Large intestine (tissue), 3 donors: ENCODE measurements at regions not wholly inside any gene's neighbourhood (a gene's known extent, or its start where the extent isn't known, plus 50 kb on each side); places are given as distances from the start of the nearest gene placed in this dataset.
"Not testable (repeated sequence)": the region's sequence is repeated elsewhere in the genome, so short reads cannot be mapped to it uniquely, and the experiment has no call there.

Experiments used
- DNase-seq, 2 donors: peaks; one replicate each; pipeline versions ENCODE4 v3.0.0 to v3.0.0-alpha.2; 2013
- H3K27ac ChIP-seq: one replicate; pipeline ENCODE4 v1.5.1; 2013; ENCODE audit warnings: low read length
- H3K27me3 ChIP-seq: 2 replicates; pipeline ENCODE4 v1.6.1; 2013; ENCODE audit warnings: low read length; ENCODE audit not compliant: control insufficient read depth, insufficient read depth
- H3K36me3 ChIP-seq: 2 replicates; pipeline ENCODE4 v1.6.1; 2013; ENCODE audit warnings: low read length; ENCODE audit not compliant: control insufficient read depth, insufficient read depth
- H3K4me1 ChIP-seq: one replicate; pipeline ENCODE4 v1.6.1; 2013; ENCODE audit warnings: low read length; ENCODE audit not compliant: control insufficient read depth, insufficient read depth
- H3K4me3 ChIP-seq: one replicate; pipeline ENCODE4 v1.5.1; 2013; ENCODE audit warnings: low read length
- H3K9me3 ChIP-seq: one replicate; pipeline ENCODE4 v1.6.1; 2013; ENCODE audit warnings: mild to moderate bottlenecking, low read depth, low read length, moderate library complexity; ENCODE audit not compliant: control insufficient read depth
- WGBS: methylation state at CpG from one replicate; pipeline ENCODE4 v1.1.5; 2013; ENCODE audit warnings: low lambda C conversion rate; ENCODE audit not compliant: insufficient coverage; 5-methylcytosine and 5-hydroxymethylcytosine counted together

GRCh38 chr2:215819713-215820112, 193.6 kb downstream of the MREG start:
- H3K4me3 ChIP-seq, H3K27me3 ChIP-seq, H3K27ac ChIP-seq, H3K4me1 ChIP-seq, H3K36me3 ChIP-seq, H3K9me3 ChIP-seq, DNase-seq: not testable (repeated sequence)
- no CpG with 5 or more reads among the region's 3 CpGs for WGBS

- no CpG with 5 or more reads among the region's 1 CpG for WGBS
- Histone ChIP-seq H3K36me3 (no peaks in the 10 kb centered on the region), H3K4me3 (no peak overlapping the region), H3K27ac (no peak overlapping the region), H3K4me1 (no peaks in the 10 kb centered on the region), H3K9me3 (no peaks in the 10 kb centered on the region), H3K27me3 (no peaks in the 10 kb centered on the region)
- DNase-seq, result no peak
These were observed 196.3 kb downstream of the MREG start for GRCh38 chr2:215817046-215817445.

- Histone ChIP-seq H3K4me1 (no peaks in the 10 kb centered on the region), H3K9me3 (no peaks in the 10 kb centered on the region), H3K27ac (no peak overlapping the region), H3K27me3 (no peaks in the 10 kb centered on the region), H3K4me3 (no peak overlapping the region), H3K36me3 (no peaks in the 10 kb centered on the region)
- no CpG with 5 or more reads among the region's 5 CpGs for WGBS
- peak in 1 of 2 donors; percentile 20 for DNase-seq
These were observed 196.9 kb downstream of the MREG start for GRCh38 chr2:215816424-215816823.

- Histone ChIP-seq H3K27me3 (no peaks in the 10 kb centered on the region), H3K9me3 (no peaks in the 10 kb centered on the region), H3K4me1 (no peaks in the 10 kb centered on the region), H3K27ac (no peak overlapping the region), H3K4me3 (no peak overlapping the region), H3K36me3 (no peaks in the 10 kb centered on the region)
- no peak for DNase-seq
- WGBS, result no CpG with 5 or more reads among the region's 2 CpGs
These were observed 197.4 kb downstream of the MREG start for GRCh38 chr2:215815960-215816359.

- Histone ChIP-seq H3K36me3 (no peaks in the 10 kb centered on the region), H3K4me1 (no peaks in the 10 kb centered on the region), H3K27ac (no peak overlapping the region), H3K9me3 (no peaks in the 10 kb centered on the region), H3K4me3 (no peak overlapping the region), H3K27me3 (no peaks in the 10 kb centered on the region)
- DNase-seq, result no peak
These were observed 200.4 kb downstream of the MREG start for GRCh38 chr2:215812966-215813365.

GRCh38 chr2:215811409-215812345, 201.7 kb downstream of the MREG start:
- no peaks in the 10 kb centered on the region for H3K36me3 ChIP-seq
- no peaks in the 10 kb centered on the region for H3K9me3 ChIP-seq
- no peak overlapping the region for H3K4me3 ChIP-seq
- no peaks in the 10 kb centered on the region for H3K4me1 ChIP-seq
- DNase-seq, result no peak
- H3K27me3 ChIP-seq, result no peaks in the 10 kb centered on the region
- WGBS, result no CpG with 5 or more reads among the region's 3 CpGs
- no peak overlapping the region for H3K27ac ChIP-seq

GRCh38 chr2:215811003-215811402, 202.3 kb downstream of the MREG start:
- no peak for DNase-seq
- Histone ChIP-seq H3K27me3 (no peaks in the 10 kb centered on the region), H3K36me3 (no peaks in the 10 kb centered on the region), H3K4me1 (no peaks in the 10 kb centered on the region), H3K9me3 (no peaks in the 10 kb centered on the region), H3K4me3 (no peak overlapping the region), H3K27ac (no peak overlapping the region)
- WGBS, result no CpG with 5 or more reads among the region's 3 CpGs

- Histone ChIP-seq H3K27ac (no peak overlapping the region), H3K36me3 (no peaks in the 10 kb centered on the region), H3K9me3 (no peaks in the 10 kb centered on the region), H3K4me1 (no peaks in the 10 kb centered on the region), H3K27me3 (no peaks in the 10 kb centered on the region), H3K4me3 (no peak overlapping the region)
- WGBS, result no CpG with 5 or more reads among the region's 1 CpG
- DNase-seq, result no peak
These were observed 204.4 kb downstream of the MREG start for GRCh38 chr2:215808996-215809395.

GRCh38 chr2:215808194-215808593, 205.2 kb downstream of the MREG start:
- no peak for DNase-seq
- Histone ChIP-seq H3K4me1 (no peaks in the 10 kb centered on the region), H3K9me3 (no peaks in the 10 kb centered on the region), H3K4me3 (no peak overlapping the region), H3K27ac (no peak overlapping the region), H3K27me3 (no peaks in the 10 kb centered on the region), H3K36me3 (no peaks in the 10 kb centered on the region)
- 100% methylated on average over 1 of the region's 2 CpGs for whole genome bisulfite sequencing

GRCh38 chr2:215805493-215805892, 207.9 kb downstream of the MREG start:
- DNase-seq, result no peak
- no CpG with 5 or more reads among the region's 3 CpGs for WGBS
- H3K36me3 ChIP-seq, result no peaks in the 10 kb centered on the region
- no peak overlapping the region for H3K4me3 ChIP-seq
- H3K9me3 ChIP-seq, result peaks cover 4% of the 10 kb centered on the region
- H3K27ac ChIP-seq, result no peak overlapping the region
- H3K4me1 ChIP-seq, result no peaks in the 10 kb centered on the region
- no peaks in the 10 kb centered on the region for H3K27me3 ChIP-seq

- Histone ChIP-seq H3K27ac (no peak overlapping the region), H3K36me3 (no peaks in the 10 kb centered on the region), H3K4me3 (no peak overlapping the region), H3K4me1 (no peaks in the 10 kb centered on the region), H3K27me3 (no peaks in the 10 kb centered on the region), H3K9me3 (peaks cover 4% of the 10 kb centered on the region)
- no peak for DNase-seq
These were observed 210.2 kb downstream of the MREG start for GRCh38 chr2:215803150-215803549.
